Neural progenitor cell (in vitro differentiated cells): ENCODE measurements at regions not wholly inside any gene's neighbourhood (a gene's known extent, or its start where the extent isn't known, plus 50 kb on each side); places are given as distances from the start of the nearest gene placed in this dataset.
A peak's percentile ranks its signal among the peaks of the same experiment; 100 is the strongest.

Source experiments
- DNase-seq: peaks from one replicate; pipeline ENCODE4 v3.0.0-alpha.2; 2016; ENCODE audit warnings: low spot score
- H2AFZ ChIP-seq: fragments of 200-600 bp; sonication (generic); replicated peaks from 2 replicates; pipeline ENCODE4 v1.6.1; 2016; ENCODE audit warnings: antibody characterized with exemption
- H3F3A ChIP-seq: fragments of 200-600 bp; sonication (generic); 2 replicates; pipeline ENCODE4 v1.6.1; 2016; ENCODE audit warnings: antibody characterized with exemption, low read depth
- H3K27ac ChIP-seq: fragments of 200-600 bp; sonication (generic); 2 replicates; pipeline ENCODE4 v1.5.1; 2016; ENCODE audit warnings: mild to moderate bottlenecking
- H3K27me3 ChIP-seq: fragments of 200-600 bp; sonication (generic); 2 replicates; pipeline ENCODE4 v1.6.1; 2016; ENCODE audit warnings: mild to moderate bottlenecking, moderate library complexity
- H3K36me3 ChIP-seq: fragments of 200-600 bp; sonication (generic); 2 replicates; pipeline ENCODE4 v1.5.1; 2016
- H3K4me1 ChIP-seq: fragments of 200-600 bp; sonication (generic); 2 replicates; pipeline ENCODE4 v1.6.1; 2016; ENCODE audit warnings: mixed run types
- H3K4me2 ChIP-seq: fragments of 200-600 bp; sonication (generic); 2 replicates; pipeline ENCODE4 v1.6.1; 2016
- H3K4me3 ChIP-seq: fragments of 200-600 bp; sonication (generic); 2 replicates; pipeline ENCODE4 v1.5.1; 2016
- H3K79me2 ChIP-seq: fragments of 200-600 bp; sonication (generic); 2 replicates; pipeline ENCODE4 v1.6.1; 2016; ENCODE audit warnings: low read depth
- H3K9ac ChIP-seq: fragments of 200-600 bp; sonication (generic); 2 replicates; pipeline ENCODE4 v1.6.1; 2016
- H3K9me3 ChIP-seq: fragments of 200-600 bp; sonication (generic); 2 replicates; pipeline ENCODE4 v1.5.1; 2016; ENCODE audit warnings: low read depth
- H4K20me1 ChIP-seq: fragments of 200-600 bp; sonication (generic); 2 replicates; pipeline ENCODE4 v1.6.1; 2016; ENCODE audit warnings: low read depth
- H3K27ac Mint-ChIP-seq: 3 replicates; pipeline ENCODE4 v1.8.0; 2021; ENCODE audit warnings: mixed read lengths
- H3K27me3 Mint-ChIP-seq: 2 replicates; pipeline ENCODE4 v1.8.0; 2022; ENCODE audit warnings: low read depth, mild to moderate bottlenecking, inconsistent platforms, moderate library complexity, mixed read lengths; ENCODE audit not compliant: insufficient read depth
- H3K36me3 Mint-ChIP-seq: 3 replicates; pipeline ENCODE4 v1.8.0; 2021; ENCODE audit warnings: mixed read lengths
- H3K4me1 Mint-ChIP-seq: 3 replicates; pipeline ENCODE4 v1.8.0; 2021; ENCODE audit warnings: mixed read lengths
- H3K4me3 Mint-ChIP-seq: 3 replicates; pipeline ENCODE4 v1.8.0; 2021; ENCODE audit warnings: mild to moderate bottlenecking, moderate library complexity, mixed read lengths
- H3K9me3 Mint-ChIP-seq: 3 replicates; pipeline ENCODE4 v1.8.0; 2020; ENCODE audit warnings: mixed read lengths
- CTCF ChIP-seq: fragments of 200-600 bp; sonication (generic); IDR thresholded peaks from 2 replicates; pipeline ENCODE4 v1.5.1; 2017; ENCODE audit warnings: antibody characterized with exemption, mild to moderate bottlenecking
- EZH2 ChIP-seq: fragments of 200-600 bp; sonication (generic); IDR thresholded peaks from 2 replicates; pipeline ENCODE4 v1.6.1; 2017; ENCODE audit warnings: antibody characterized with exemption, mild to moderate bottlenecking, moderate library complexity
- EZH2phosphoT487 ChIP-seq: fragments of 200-600 bp; sonication (generic); IDR thresholded peaks from 2 replicates; pipeline ENCODE4 v1.6.1; 2017; ENCODE audit warnings: antibody characterized with exemption

- no peaks in the 10 kb centered on the region for H3K79me2 ChIP-seq
- H3K9me3 ChIP-seq = no peaks in the 10 kb centered on the region
- peak overlapping the region; percentile 45 for H2AFZ ChIP-seq
- H3K4me1 Mint-ChIP-seq = peaks cover 36% of the 10 kb centered on the region
- H3K27ac Mint-ChIP-seq = no peak overlapping the region
- H3K36me3 Mint-ChIP-seq = no peaks in the 10 kb centered on the region
- no peak overlapping the region for H3K27ac ChIP-seq
- H3K36me3 ChIP-seq = no peaks in the 10 kb centered on the region
- H3K27me3 ChIP-seq = no peaks in the 10 kb centered on the region
- H3K27me3 Mint-ChIP-seq = peaks cover 2% of the 10 kb centered on the region
- H3K4me2 ChIP-seq = no peak overlapping the region
- H3K9ac ChIP-seq = no peak overlapping the region
- H3K4me3 Mint-ChIP-seq = no peak overlapping the region
- H4K20me1 ChIP-seq = no peaks in the 10 kb centered on the region
- TF ChIP-seq CTCF = no peak
- no peak for TF ChIP-seq EZH2
- no peak for TF ChIP-seq EZH2phosphoT487
- no peak overlapping the region for H3K4me3 ChIP-seq
- H3K4me1 ChIP-seq = peaks cover 12% of the 10 kb centered on the region
- DNase-seq = no peak
- H3F3A ChIP-seq = no peaks in the 10 kb centered on the region
- no peaks in the 10 kb centered on the region for H3K9me3 Mint-ChIP-seq
Measured at GRCh38 chr2:204115137-204116056, 178.8 kb downstream of the ICOS start.

- Histone ChIP-seq H3K4me3 (no peak overlapping the region), H3K27me3 (no peaks in the 10 kb centered on the region), H3K9me3 (no peaks in the 10 kb centered on the region), H3K4me1 (peaks cover 12% of the 10 kb centered on the region), H3K9ac (no peak overlapping the region), H3K36me3 (no peaks in the 10 kb centered on the region), H3F3A (no peaks in the 10 kb centered on the region), H4K20me1 (no peaks in the 10 kb centered on the region), H2AFZ (peak overlapping the region; percentile 45), H3K4me2 (no peak overlapping the region), H3K79me2 (no peaks in the 10 kb centered on the region), H3K27ac (no peak overlapping the region)
- no peaks in the 10 kb centered on the region for H3K36me3 Mint-ChIP-seq
- DNase-seq = no peak
- H3K4me3 Mint-ChIP-seq = no peak overlapping the region
- H3K4me1 Mint-ChIP-seq = peaks cover 28% of the 10 kb centered on the region
- H3K27ac Mint-ChIP-seq = no peak overlapping the region
- TF ChIP-seq EZH2 (no peak), CTCF (no peak)
- peaks cover 2% of the 10 kb centered on the region for H3K27me3 Mint-ChIP-seq
- H3K9me3 Mint-ChIP-seq = no peaks in the 10 kb centered on the region
Measured at GRCh38 chr2:204116159-204116792, 179.7 kb downstream of the ICOS start.

GRCh38 chr2:204122425-204122824, 185.9 kb downstream of the ICOS start:
- no peaks in the 10 kb centered on the region for H3K9me3 Mint-ChIP-seq
- Histone ChIP-seq H2AFZ (no peak overlapping the region), H3K27me3 (no peaks in the 10 kb centered on the region), H3K9me3 (no peaks in the 10 kb centered on the region), H3K4me1 (peaks cover 7% of the 10 kb centered on the region), H3K27ac (no peak overlapping the region), H3F3A (no peaks in the 10 kb centered on the region), H3K9ac (no peak overlapping the region), H3K4me2 (no peak overlapping the region), H3K79me2 (no peaks in the 10 kb centered on the region), H3K4me3 (no peak overlapping the region), H3K36me3 (no peaks in the 10 kb centered on the region), H4K20me1 (no peaks in the 10 kb centered on the region)
- no peak overlapping the region for H3K4me3 Mint-ChIP-seq
- peaks cover 5% of the 10 kb centered on the region for H3K27me3 Mint-ChIP-seq
- TF ChIP-seq CTCF = no peak
- no peak for TF ChIP-seq EZH2phosphoT487
- TF ChIP-seq EZH2 = no peak
- DNase-seq = no peak
- H3K27ac Mint-ChIP-seq = no peak overlapping the region
- H3K4me1 Mint-ChIP-seq = no peaks in the 10 kb centered on the region
- H3K36me3 Mint-ChIP-seq = no peaks in the 10 kb centered on the region
